Activated naive CD4-positive, alpha-beta T cell treated with anti-CD3 and anti-CD28 coated beads, Interleukin-2, amount 50 U/mL, for 72 hours (primary cell): ENCODE measurements at regions not wholly inside any gene's neighbourhood (a gene's known extent, or its start where the extent isn't known, plus 50 kb on each side); places are given as distances from the start of the nearest gene placed in this dataset.

Experiments used
- ATAC-seq, 2 donors: fragments of 150-1000 bp; cut with Tn5 transposase; 2 replicates each; pipeline ENCODE4 v1.10.0; 2021; ENCODE audit warnings: mild to moderate bottlenecking in 2 of 2, moderate library complexity in 2 of 2
- DNase-seq, 2 donors: peaks; one replicate each; pipeline ENCODE4 v3.0.0; 2021 to 2022; ENCODE audit warnings: low spot score in 2 of 2
- H3K27ac Mint-ChIP-seq, 2 donors: one replicate each; pipeline ENCODE4 v1.8.0; 2022; ENCODE audit warnings: mild to moderate bottlenecking in 2 of 2, mixed read lengths in 2 of 2
- H3K36me3 Mint-ChIP-seq, 2 donors: one replicate each; pipeline ENCODE4 v1.8.0; 2022; ENCODE audit warnings: mixed read lengths in 2 of 2
- H3K9me3 Mint-ChIP-seq, 2 donors: one replicate each; pipeline ENCODE4 v1.8.0; 2022; ENCODE audit warnings: mixed read lengths in 2 of 2

DNA sequence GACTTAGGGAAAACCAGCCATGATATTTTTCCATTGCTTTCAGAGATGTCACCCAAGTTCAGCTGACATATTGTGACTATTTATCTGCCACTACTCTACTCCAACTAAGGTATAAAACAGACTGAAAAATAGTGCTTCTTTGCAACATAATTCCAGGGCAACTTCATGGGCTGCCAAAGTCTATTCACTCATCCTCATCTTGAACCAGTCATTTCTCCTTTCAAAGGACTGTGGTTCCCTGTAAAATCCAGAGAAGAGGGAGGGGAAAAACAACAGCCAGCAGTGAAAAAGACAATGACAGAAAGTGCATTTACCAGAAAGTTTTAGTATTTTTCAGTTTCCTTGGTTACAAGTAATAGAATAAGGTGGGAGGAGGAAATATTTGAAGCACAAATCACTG, 191.1 kb downstream of the EFHB start:
- DNase-seq (no peak), ATAC-seq (no peak)
- Mint-ChIP-seq H3K36me3 (no peaks in the 10 kb centered on the region), H3K9me3 (peaks cover 0 to 4% of the 10 kb centered on the region in 2 donors), H3K27ac (no peak overlapping the region)

DNA sequence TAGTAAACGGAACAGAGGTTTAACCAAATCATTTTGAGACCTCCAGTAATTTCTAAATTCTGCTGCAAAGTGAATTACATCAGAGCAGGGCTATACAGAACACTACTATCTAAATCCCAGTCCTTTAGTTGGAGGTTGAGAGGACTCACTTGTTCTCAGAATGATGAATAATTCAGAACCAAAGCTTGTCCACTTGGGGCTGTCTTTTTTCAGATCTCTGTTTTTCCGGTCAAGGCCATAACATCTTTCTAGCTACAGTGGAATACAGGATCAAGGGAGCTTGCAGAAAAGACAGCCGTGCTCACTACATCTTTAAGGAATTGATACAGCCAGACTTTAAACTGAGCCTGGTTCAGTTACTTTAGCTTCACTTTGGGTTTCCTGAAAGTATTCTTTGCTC, 194.5 kb downstream of the EFHB start:
- Mint-ChIP-seq H3K9me3 (no peaks in the 10 kb centered on the region), H3K27ac (no peak overlapping the region), H3K36me3 (no peaks in the 10 kb centered on the region)
- DNase-seq (no peak), ATAC-seq (no peak)

DNA sequence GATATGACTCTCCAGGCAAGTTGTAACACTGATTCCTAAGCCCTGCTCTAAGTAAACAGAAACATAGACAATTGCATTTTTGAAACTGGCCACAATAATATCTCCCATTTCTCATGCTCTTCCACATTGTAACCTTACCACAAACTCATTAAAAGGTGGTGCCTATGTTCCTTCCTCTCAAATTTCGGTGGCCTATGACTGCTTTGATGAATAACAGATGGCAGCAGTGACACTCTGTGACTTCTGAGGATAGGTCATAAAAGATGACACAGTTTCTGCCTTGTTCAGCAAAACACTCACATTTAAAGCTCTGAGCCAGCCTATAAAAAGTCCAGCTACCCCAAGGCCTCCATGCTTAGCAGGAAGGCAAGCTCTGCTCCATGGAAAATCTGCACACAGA, 195.2 kb downstream of the EFHB start:
- no peaks in the 10 kb centered on the region for H3K36me3 Mint-ChIP-seq
- H3K9me3 Mint-ChIP-seq: no peaks in the 10 kb centered on the region
- DNase-seq (no peak), ATAC-seq (no peak)
- H3K27ac Mint-ChIP-seq: no peak overlapping the region

DNA sequence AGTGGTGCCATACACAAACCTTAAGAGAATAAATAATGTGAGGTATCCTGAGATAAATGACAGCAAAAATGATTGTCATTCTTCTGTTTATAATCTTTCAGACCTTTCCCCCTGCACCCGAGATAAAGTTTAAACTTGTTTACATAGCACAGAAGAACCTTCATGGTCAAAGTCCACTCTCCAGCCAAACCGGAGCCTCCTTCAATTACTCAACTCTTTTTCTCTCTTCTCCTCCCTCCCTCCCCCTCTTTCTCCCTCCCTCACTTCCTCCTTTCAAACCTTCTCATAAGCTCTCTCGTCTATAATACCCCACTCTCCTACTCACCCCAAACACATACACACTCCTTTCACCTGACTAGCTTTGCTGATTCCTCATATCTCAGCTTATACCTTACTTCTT, 198.9 kb downstream of the EFHB start:
- ATAC-seq (no peak), DNase-seq (no peak)
- H3K27ac Mint-ChIP-seq: no peak overlapping the region
- no peaks in the 10 kb centered on the region for H3K36me3 Mint-ChIP-seq
- H3K9me3 Mint-ChIP-seq: no peaks in the 10 kb centered on the region

DNA sequence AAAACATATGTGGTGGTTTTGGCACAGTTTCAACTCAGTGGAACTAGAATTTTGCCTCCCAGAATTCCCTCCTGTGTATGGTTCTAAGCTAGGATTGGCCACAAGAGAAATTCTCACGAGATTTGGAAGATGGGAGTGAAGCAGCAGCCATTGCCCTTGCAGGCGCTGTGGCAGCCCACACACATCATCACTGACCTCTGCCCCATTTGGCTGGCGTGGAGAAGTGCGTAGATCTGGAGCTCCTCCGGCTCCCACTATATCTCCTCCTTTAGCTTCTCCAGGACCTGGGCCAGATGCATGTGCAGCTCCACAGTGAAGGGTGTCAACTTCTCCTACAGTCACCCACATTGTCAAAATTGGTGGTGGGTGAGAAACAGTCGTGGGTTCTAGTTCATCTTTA, 199.6 kb downstream of the EFHB start:
- Mint-ChIP-seq H3K9me3 (no peaks in the 10 kb centered on the region), H3K36me3 (no peaks in the 10 kb centered on the region), H3K27ac (no peak overlapping the region)
- DNase-seq: no peak
- no peak for ATAC-seq

DNA sequence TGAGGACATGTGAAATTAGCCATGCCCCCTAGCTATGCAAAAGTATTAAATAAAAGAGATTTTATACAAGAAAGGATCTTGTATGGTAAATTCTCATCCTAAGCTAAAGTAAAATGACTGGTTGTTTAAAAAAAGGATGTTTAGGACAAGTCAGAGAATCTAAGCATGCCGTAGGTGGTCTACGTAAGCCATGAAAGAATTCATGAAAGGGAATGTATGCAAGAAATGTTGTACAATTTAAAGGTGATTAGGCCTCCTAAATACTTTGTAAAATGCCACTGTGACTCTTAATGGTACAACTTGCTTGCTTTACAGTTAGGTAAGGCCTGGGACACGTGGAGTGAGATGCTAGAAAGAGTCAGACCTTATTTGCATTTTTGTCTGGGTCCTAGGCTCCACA, 209.0 kb downstream of the EFHB start:
- no peak for ATAC-seq
- Mint-ChIP-seq H3K9me3 (peaks cover 0 to 6% of the 10 kb centered on the region in 2 donors), H3K36me3 (no peaks in the 10 kb centered on the region), H3K27ac (no peak overlapping the region)
- no peak for DNase-seq

DNA sequence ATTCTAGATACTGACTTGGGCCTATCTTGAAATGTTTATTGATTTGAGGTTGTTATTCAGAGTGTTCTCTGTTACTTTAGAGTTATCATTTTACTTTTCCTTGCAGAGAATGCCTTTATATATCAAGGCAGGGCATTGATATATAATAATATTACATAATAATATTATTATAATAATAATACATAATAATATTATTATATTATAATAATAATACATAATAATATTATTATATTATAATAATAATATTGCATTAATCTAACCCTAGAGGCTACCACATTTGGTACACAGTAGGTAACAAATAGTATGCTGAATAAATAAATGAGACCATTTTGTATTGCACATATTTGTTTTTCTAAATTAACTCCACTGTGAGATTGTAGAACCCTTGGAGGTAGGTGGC, 216.3 kb downstream of the EFHB start:
- ATAC-seq: no peak

DNA sequence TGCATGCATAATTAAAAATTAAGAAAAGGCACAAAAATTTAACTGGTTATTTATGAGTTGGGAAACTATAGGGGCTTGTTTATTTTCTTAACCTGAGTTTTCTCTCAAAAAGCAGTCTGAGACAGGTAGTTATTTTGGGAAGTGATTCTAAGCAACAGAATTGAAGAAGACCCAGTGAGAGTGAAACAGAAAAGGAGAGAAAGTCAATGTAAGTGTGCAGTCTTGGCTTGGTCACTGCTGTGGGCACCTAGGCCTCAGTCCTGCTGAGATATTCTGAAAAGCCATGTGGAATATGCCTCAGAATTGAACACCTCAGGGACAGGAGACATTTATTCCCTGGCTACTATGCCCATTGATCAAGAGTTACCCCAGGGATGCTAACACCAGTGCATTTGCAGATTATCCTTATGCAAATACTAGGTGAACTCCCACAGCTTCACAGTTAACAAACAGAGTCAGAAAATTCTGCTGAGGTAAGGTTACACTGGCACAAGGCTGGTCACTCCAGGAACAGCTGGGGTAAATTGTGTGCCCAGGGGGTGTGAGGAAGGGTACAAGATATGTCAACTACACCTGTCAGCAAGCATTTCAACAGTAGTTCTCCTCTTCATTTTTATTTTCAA, 222.7 kb downstream of the EFHB start:
- H3K36me3 Mint-ChIP-seq: no peaks in the 10 kb centered on the region
- H3K27ac Mint-ChIP-seq: no peak overlapping the region
- DNase-seq (no peak), ATAC-seq (no peak)
- H3K9me3 Mint-ChIP-seq: no peaks in the 10 kb centered on the region

More for the DNA sequence above, 216.3 kb downstream of the EFHB start:
- Mint-ChIP-seq H3K27ac (no peak overlapping the region), H3K36me3 (no peaks in the 10 kb centered on the region), H3K9me3 (peaks cover 0 to 6% of the 10 kb centered on the region in 2 donors)
- DNase-seq: no peak

DNA sequence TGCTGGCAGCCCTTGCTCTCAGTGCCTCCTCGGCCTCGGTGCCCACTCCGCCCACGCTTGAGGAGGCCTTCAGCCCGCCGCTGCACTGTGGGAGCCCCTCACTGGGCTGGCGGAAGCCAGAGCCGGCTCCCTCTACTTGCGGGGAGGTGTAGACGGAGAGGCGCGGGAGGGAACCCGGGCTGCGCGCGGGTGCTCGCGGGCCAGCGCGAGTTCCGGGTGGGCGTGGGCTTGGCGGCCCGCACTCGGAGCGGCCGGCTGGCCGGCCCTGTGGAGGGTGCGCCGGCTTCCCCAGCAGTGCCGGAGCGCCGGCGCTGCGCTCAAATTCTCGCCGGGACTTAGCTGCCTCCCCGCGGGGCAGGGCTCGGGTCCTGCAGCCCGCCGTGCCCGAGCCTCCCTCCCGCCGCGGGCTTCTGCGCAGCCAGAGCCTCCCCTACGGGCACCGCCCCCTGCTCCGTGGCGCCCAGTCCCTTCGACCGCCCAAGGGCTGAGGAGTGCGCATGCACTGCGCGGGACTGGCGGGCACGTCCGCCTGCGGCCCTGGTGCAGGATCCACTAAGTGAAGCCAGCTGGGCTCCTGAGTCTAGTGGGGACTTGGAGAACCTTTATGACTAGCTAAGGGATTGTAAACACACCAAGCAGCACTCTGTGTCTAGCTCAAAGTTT, 231.5 kb downstream of the EFHB start:
- H3K36me3 Mint-ChIP-seq: peaks cover 0 to 4% of the 10 kb centered on the region in 2 donors
- no peak for DNase-seq
- peak in 1 of 2 donors; percentile 59 for ATAC-seq
- no peak overlapping the region for H3K27ac Mint-ChIP-seq
- no peaks in the 10 kb centered on the region for H3K9me3 Mint-ChIP-seq

DNA sequence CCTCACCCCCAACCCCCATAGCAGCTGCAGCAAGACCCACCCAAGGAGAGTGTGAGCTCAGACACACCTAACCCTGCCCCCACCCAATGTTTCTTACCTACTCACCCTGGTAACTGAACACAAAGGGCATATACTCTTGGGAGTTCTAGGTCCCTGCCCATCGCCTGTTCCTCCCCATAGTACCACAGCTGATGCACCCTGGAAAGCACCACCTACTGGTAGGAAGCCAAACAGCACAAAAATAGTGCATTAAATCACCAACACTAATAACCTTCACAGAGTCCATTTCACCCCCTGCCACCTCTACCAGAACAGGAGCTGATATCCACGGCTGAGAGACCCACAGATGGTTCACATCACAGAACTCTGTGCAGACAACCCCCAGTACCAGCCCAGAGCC, 245.2 kb downstream of the EFHB start:
- Mint-ChIP-seq H3K9me3 (peaks cover 22 to 44% of the 10 kb centered on the region in 2 donors), H3K27ac (no peak overlapping the region), H3K36me3 (peaks cover 0 to 29% of the 10 kb centered on the region in 2 donors)
- no peak for DNase-seq
- ATAC-seq: no peak

DNA sequence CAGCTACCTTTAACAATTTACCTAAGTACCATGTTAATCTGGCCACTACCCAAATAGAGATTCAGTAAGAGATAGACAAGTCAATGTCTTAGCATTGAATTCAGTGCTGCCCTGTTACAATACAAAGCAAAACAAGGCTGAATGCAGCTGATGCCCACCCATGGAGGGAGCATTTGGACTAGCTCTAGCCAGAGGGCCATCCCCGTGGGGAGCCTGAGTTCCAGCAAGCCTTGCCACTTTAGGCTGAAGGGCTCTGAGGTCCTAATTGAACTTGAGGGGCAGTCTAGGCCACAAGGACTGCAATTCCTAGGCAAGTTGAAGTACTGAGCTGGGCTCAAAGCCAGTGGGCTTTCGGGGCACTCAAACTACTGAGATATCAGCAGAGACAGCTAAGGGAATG, 265.9 kb downstream of the EFHB start:
- no peak for ATAC-seq
- Mint-ChIP-seq H3K9me3 (peaks cover 0 to 2% of the 10 kb centered on the region in 2 donors), H3K36me3 (no peaks in the 10 kb centered on the region), H3K27ac (no peak overlapping the region)
- DNase-seq: no peak

DNA sequence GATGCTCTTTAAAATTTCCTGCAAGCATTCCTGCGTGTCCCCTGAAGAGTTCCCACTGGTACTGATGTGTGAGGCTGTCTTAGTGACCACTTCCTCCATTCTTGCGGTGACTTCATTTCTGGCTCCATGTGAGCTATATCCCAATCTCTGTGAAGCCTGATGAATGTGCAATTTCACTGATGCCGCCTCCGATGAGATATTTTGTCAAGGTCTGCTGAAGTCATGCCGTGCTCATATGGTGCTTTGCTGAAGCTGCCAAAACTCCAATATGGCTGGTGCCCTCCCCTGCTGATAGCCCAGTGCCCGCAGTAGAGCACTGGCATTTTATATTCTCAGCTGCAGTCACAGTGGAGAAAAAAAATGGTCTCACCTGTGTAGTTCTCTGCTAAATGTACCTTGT, 271.5 kb downstream of the EFHB start:
- ATAC-seq: no peak
- H3K36me3 Mint-ChIP-seq: no peaks in the 10 kb centered on the region
- no peak overlapping the region for H3K27ac Mint-ChIP-seq
- no peak for DNase-seq
- peaks cover 0 to 5% of the 10 kb centered on the region in 2 donors for H3K9me3 Mint-ChIP-seq

DNA sequence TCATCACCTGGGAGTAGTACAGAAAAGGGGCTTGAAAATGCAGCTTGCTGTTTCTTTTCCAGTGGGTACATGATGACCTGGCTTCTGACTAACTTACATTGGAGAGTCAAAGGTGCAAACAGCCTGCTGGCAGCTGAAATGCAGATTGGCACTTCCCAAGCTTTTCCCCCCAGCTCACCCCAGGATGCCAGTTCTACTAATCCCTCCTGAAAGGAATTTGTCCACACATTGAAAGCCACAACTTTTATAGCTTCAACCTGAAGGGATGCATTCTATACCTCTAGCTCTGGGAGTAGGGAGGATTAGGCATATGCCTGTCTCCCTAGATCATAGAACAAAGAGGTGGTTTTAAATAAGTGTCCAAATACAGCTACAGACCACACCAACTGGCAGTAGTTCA, 281.7 kb downstream of the EFHB start:
- no peak overlapping the region for H3K27ac Mint-ChIP-seq
- peaks cover 28 to 39% of the 10 kb centered on the region in 2 donors for H3K9me3 Mint-ChIP-seq
- peaks cover 0 to 26% of the 10 kb centered on the region in 2 donors for H3K36me3 Mint-ChIP-seq
- ATAC-seq (no peak), DNase-seq (no peak)

DNA sequence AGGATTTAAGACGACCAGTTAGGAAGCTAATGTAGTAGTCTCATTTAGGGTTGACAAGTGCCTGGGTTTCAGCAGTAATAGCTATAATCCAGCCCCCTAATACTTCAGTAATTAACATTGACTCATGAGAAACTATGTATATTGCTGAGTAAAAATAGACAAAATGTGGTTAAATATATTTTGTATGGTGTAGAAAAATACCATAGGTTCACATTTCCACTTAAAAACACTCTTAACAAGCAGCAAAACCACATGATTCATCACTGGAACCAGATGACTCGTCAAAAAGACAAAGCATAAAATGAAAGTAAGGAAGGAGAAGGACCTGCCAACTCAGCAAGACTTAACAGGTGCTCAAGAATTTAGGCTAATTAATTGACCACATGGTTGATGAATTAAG, 288.9 kb downstream of the EFHB start:
- peaks cover 8 to 11% of the 10 kb centered on the region in 2 donors for H3K9me3 Mint-ChIP-seq
- no peak overlapping the region for H3K27ac Mint-ChIP-seq
- ATAC-seq: peak in 1 of 2 donors; percentile 51
- peaks cover 0 to 5% of the 10 kb centered on the region in 2 donors for H3K36me3 Mint-ChIP-seq
- no peak for DNase-seq

DNA sequence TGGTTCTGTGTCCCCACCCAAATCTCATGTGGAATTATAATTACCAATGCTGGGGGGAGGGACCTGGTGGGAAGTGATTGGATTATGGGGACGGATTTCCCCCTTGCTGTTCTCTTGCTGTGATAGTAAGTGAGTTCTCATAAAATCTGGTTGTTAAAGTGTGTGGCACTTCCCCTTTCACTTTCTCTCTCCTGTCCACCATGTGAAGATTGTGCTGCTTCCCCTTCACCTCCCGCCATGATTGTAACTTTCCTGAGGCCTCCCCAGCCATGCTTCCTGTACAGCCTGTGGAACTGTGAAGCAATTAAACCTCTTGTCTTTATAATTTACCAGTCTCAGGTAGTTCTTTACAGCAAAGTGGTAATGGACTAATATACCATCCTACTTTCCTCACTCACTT, 289.6 kb downstream of the EFHB start:
- H3K27ac Mint-ChIP-seq: peak overlapping the region in 1 of 2 donors; percentile 5
- H3K9me3 Mint-ChIP-seq: peaks cover 3 to 5% of the 10 kb centered on the region in 2 donors
- DNase-seq (no peak), ATAC-seq (no peak)
- H3K36me3 Mint-ChIP-seq: no peaks in the 10 kb centered on the region

DNA sequence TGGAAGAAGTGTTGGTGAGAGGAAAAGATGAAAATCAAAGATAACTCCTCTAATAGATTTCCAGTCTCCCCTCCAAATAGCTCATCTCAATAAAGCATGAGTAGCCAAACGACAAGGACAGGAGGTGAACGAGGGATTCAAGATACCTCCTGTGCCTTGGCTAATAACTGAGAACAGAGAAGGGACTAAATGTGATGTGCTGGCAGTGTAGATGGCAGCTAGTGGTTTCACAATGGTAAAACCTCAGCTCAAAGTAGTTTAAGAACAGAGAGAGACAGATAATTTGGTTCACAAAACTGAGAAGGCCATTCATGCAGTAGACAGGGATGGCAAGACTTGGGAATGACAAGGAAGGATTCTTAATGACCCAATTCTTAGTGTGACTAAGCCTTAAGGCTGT, 292.6 kb downstream of the EFHB start:
- no peak for ATAC-seq

DNA sequence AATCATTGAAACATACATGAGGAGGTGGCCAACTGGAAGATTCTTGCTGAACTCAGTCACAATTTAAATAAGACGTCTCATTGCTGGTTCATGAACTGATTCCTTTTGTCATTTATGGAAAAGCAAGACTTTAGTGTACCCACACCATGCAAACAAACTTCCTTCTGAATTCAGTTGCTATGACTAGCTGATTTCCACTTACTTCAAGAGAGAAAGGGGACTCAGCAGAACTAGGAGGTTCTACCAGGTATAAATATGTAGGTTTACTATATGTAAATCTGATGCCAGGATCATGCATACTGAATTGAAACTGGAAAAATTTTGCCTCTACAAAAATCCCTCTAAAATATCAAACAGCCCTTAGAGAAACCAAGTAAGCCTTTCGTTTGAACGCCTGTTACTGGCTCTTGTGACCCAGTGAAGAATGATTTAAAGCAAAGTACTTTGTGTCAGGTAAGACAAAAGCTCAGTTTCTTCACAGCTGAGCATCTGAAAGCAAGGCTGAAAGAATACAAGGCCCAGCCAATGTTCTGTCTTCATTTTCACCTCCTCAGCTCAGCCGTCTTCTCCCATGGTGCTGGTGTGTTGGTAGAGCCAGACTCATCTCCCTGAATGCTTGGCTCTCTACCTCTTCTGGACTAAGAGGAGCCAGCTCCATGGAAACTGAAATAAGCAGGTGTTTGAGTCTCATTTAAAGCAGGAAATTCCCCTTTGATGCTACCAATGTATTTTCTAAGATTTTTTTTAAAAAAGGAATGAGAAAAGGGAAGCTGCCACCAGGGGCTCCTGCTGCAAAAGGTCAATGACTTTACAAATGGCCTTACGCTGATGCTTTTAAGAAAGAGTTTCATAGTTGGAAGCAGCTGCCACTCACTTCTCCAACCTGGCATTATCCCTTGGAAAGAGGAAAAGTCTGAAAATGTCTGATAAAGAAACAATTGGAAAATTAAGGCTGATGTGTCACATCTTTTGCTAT, 301.6 kb downstream of the EFHB start:
- no peak for ATAC-seq
- Mint-ChIP-seq H3K36me3 (no peaks in the 10 kb centered on the region), H3K27ac (no peak overlapping the region), H3K9me3 (peaks cover 4 to 5% of the 10 kb centered on the region in 2 donors)
- no peak for DNase-seq

More for the DNA sequence above, 292.6 kb downstream of the EFHB start:
- no peak overlapping the region for H3K27ac Mint-ChIP-seq
- DNase-seq: no peak
- H3K9me3 Mint-ChIP-seq: peaks cover 4 to 12% of the 10 kb centered on the region in 2 donors
- no peaks in the 10 kb centered on the region for H3K36me3 Mint-ChIP-seq
